Vagina (tissue), 2 donors: ENCODE measurements at regions not wholly inside any gene's neighbourhood (a gene's known extent, or its start where the extent isn't known, plus 50 kb on each side); places are given as distances from the start of the nearest gene placed in this dataset.

Experiments used
- DNase-seq, 2 donors: peaks; one replicate each; pipeline ENCODE4 v3.0.0-alpha.2; 2017; ENCODE audit errors: extremely low spot score in 2 of 2
- H3K27ac ChIP-seq: fragments of 200-600 bp; sonication (generic); one replicate; pipeline ENCODE4 v1.5.1; 2019
- H3K27me3 ChIP-seq: fragments of 200-600 bp; sonication (generic); one replicate; pipeline ENCODE4 v1.5.1; 2019
- H3K36me3 ChIP-seq, 2 donors: fragments of 200-600 bp; sonication (generic); one replicate each; pipeline ENCODE4 v1.5.1; 2017 to 2019
- H3K4me1 ChIP-seq: fragments of 200-600 bp; sonication (generic); one replicate; pipeline ENCODE4 v1.5.1; 2019
- H3K4me3 ChIP-seq, 2 donors: fragments of 200-600 bp; sonication (generic); 1 replicate in 1 of 2; 2 replicates in 1 of 2; pipeline ENCODE4 v1.5.1; 2016 to 2019
- H3K9me3 ChIP-seq: fragments of 200-600 bp; sonication (generic); one replicate; pipeline ENCODE4 v1.5.1; 2019
- POLR2A ChIP-seq, 2 donors: fragments of 450-650 bp; IDR thresholded peaks; one replicate each; pipeline ENCODE4 v1.6.1; 2017; ENCODE audit warnings: antibody characterized with exemption in 2 of 2, mild to moderate bottlenecking in 2 of 2, moderate library complexity in 2 of 2
- POLR2AphosphoS5 ChIP-seq, 2 donors: sonication (generic); formaldehyde crosslinking; IDR thresholded peaks; one replicate each; pipeline ENCODE4 v1.9.0; 2017; ENCODE audit warnings: antibody characterized with exemption in 2 of 2, mild to moderate bottlenecking in 2 of 2, low read depth in 1 of 2; ENCODE audit not compliant: insufficient read depth in 1 of 2
- intact Hi-C: fragments of 100-400 bp; cut with DNase I; formaldehyde crosslinking; loops from one replicate; pipeline ENCODE4 v1.15.1; 2023
- TF ChIP-seq, protein P1 (sequence below), 3 experiments: fragments of 450-650 bp in 2 of 3; fragments of 200-600 bp in 1 of 3; sonication (generic) in 1 of 3; IDR thresholded peaks; one replicate each; pipeline ENCODE4 v1.5.1; 2017 to 2019; ENCODE audit warnings: antibody characterized with exemption in 3 of 3, mild to moderate bottlenecking in 2 of 3, moderate library complexity in 2 of 3

DNA sequence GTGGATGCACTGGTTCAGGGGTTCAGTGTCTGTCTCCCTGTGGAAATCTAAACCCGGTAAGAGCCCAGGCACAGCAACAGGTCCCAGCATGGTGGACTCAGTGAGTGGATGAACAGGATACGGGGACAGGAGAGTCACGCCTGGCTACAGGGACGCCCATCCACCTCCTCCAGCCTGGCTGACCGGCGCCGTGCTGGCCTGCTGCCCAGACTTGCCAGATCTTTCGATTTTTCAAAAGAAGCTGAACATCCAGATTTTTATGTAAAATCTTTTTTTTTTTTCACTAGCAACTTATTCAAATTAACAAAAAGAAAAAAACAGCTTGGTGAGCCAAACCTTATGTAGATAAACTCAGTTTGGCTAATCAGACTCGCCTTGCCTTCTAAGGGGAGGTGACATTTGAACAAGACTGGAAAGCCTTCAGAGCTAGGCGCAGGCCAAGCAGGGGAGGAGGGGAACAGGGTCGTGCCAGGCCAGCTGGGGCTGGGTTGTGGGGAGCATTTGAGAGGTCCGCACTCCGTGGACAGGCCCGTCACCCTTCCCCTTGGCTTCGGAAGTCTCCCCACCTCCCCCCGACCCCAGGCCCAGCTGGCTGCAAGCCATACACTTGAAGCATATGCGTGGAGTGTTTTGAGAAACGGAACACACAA is 87.8 kb upstream of the NCOR2 start:
- peak overlapping the region; percentile 81 for H3K27ac ChIP-seq
- no peak for DNase-seq
- peak overlapping the region in 1 of 2 donors; percentile 15 for H3K4me3 ChIP-seq
- H3K9me3 ChIP-seq: no peaks in the 10 kb centered on the region
- no peaks in the 10 kb centered on the region for H3K27me3 ChIP-seq
- H3K36me3 ChIP-seq: no peaks in the 10 kb centered on the region
- intact Hi-C loops: no loop called here
- TF ChIP-seq POLR2A (IDR thresholded peaks at IDR 0.05): no peak
- peak in 1 of 2 donors; percentile 18 for TF ChIP-seq POLR2AphosphoS5 (IDR thresholded peaks at IDR 0.05; ENCODE audit: insufficient read depth in 1 of 2, low read depth in 1 of 2)
- TF ChIP-seq, protein P1, sequence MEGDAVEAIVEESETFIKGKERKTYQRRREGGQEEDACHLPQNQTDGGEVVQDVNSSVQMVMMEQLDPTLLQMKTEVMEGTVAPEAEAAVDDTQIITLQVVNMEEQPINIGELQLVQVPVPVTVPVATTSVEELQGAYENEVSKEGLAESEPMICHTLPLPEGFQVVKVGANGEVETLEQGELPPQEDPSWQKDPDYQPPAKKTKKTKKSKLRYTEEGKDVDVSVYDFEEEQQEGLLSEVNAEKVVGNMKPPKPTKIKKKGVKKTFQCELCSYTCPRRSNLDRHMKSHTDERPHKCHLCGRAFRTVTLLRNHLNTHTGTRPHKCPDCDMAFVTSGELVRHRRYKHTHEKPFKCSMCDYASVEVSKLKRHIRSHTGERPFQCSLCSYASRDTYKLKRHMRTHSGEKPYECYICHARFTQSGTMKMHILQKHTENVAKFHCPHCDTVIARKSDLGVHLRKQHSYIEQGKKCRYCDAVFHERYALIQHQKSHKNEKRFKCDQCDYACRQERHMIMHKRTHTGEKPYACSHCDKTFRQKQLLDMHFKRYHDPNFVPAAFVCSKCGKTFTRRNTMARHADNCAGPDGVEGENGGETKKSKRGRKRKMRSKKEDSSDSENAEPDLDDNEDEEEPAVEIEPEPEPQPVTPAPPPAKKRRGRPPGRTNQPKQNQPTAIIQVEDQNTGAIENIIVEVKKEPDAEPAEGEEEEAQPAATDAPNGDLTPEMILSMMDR (IDR thresholded peaks at IDR 0.05): no peak
- H3K4me1 ChIP-seq: peaks cover 27% of the 10 kb centered on the region

DNA sequence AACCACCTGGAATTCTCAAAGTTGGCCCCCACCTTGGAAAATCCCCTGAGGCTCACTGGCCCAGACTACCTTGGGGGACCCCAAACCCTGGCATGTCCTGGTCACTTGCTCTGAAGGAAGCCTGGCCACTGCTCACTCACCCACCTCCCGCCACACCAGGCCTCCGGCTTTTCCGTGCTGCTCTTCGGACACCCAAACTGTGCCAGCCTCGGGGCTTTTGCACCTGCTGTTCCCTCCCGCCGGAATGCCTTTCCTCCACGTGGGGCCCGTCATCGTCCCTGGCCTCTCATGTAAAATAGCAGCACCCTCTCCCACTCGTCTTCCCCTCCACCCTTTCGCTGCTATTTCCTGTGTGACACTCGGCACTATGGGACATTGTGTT is 87.2 kb upstream of the NCOR2 start:
- H3K4me3 ChIP-seq: no peak overlapping the region
- intact Hi-C loops: no loop called here
- H3K27me3 ChIP-seq: no peaks in the 10 kb centered on the region

DNA sequence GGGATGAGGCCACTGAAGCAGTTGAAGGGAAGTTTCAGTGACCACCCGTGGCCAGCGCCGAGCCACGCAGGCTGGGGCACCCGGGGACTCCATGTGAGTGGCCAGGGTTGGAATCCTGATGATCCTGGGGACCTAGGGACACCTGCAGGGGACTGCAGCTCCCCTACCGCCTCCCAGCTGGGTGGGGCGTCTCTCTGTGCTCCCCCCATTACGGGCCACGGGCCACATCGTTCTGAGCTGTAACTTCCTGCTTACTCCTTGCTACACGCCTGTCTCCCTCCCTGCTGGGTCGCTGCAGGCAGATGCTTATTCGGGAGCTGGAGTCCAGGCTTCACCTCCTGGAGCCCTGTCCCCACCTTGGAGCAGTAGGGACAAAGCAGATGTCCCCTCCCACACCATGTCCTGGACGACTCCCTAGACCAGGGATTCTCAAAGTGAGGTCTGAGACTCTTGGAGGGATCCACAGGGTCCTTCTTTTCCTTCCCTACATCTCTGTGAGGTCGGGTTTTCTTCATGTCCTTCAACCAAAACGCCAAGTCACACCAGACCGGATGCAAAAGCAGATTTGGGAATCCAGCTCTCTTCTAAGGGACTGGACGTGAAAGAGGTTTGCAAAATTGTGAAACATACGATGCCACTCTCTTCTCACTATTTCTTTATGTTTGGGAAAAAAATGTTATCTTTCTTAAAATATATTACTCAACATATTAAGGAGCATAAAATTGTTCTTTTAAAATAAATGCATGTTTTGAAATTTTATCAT is 85.9 kb upstream of the NCOR2 start:
- DNase-seq: no peak
- no peak overlapping the region for H3K27ac ChIP-seq
- no peaks in the 10 kb centered on the region for H3K9me3 ChIP-seq
- H3K36me3 ChIP-seq: no peaks in the 10 kb centered on the region
- H3K27me3 ChIP-seq: no peaks in the 10 kb centered on the region
- TF ChIP-seq POLR2A (IDR thresholded peaks at IDR 0.05): no peak
- no peak for TF ChIP-seq POLR2AphosphoS5 (IDR thresholded peaks at IDR 0.05; ENCODE audit: insufficient read depth in 1 of 2, low read depth in 1 of 2)
- TF ChIP-seq, protein P1 (IDR thresholded peaks at IDR 0.05): no peak
- intact Hi-C loops: no loop called here
- H3K4me3 ChIP-seq: no peak overlapping the region
- peaks cover 27% of the 10 kb centered on the region for H3K4me1 ChIP-seq

More for the DNA sequence above, 87.2 kb upstream of the NCOR2 start:
- no peaks in the 10 kb centered on the region for H3K9me3 ChIP-seq
- H3K36me3 ChIP-seq: no peaks in the 10 kb centered on the region
- no peak for DNase-seq
- peak overlapping the region; percentile 81 for H3K27ac ChIP-seq
- TF ChIP-seq, protein P1 (IDR thresholded peaks at IDR 0.05): no peak
- no peak for TF ChIP-seq POLR2A (IDR thresholded peaks at IDR 0.05)
- no peak for TF ChIP-seq POLR2AphosphoS5 (IDR thresholded peaks at IDR 0.05; ENCODE audit: insufficient read depth in 1 of 2, low read depth in 1 of 2)
- H3K4me1 ChIP-seq: peaks cover 27% of the 10 kb centered on the region

DNA sequence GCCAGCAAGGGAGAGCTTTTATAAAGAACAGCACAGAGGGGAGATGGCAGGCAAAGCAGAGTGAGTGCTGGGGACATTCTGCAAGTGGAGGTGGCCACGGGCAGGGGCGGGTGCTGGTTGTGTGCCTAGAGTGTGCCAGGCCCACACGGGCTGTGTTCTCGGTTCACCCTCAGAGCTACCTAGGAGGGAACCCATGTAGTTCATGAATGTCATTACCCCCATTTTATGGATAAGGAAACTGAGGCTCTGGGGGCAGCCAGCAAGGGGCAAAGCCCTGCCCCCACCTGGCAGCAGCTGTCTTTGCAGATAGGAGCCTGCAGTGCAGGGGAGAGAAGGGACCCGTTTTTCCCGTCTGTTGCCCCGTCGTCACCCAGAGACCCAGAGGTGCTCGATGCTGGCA is 85.2 kb upstream of the NCOR2 start:
- H3K9me3 ChIP-seq: no peaks in the 10 kb centered on the region
- no peaks in the 10 kb centered on the region for H3K36me3 ChIP-seq
- TF ChIP-seq POLR2AphosphoS5 (IDR thresholded peaks at IDR 0.05; ENCODE audit: insufficient read depth in 1 of 2, low read depth in 1 of 2) (no peak), POLR2A (IDR thresholded peaks at IDR 0.05) (no peak)
- TF ChIP-seq, protein P1 (IDR thresholded peaks at IDR 0.05): no peak
- no peaks in the 10 kb centered on the region for H3K27me3 ChIP-seq
- peaks cover 27% of the 10 kb centered on the region for H3K4me1 ChIP-seq
- H3K27ac ChIP-seq: no peak overlapping the region
- no peak overlapping the region for H3K4me3 ChIP-seq
- no peak for DNase-seq
- intact Hi-C loops: no loop called here
